PC-3 (cell line): ENCODE measurements at regions not wholly inside any gene's neighbourhood (a gene's known extent, or its start where the extent isn't known, plus 50 kb on each side); places are given as distances from the start of the nearest gene placed in this dataset.

ENCODE experiments used
- ATAC-seq: fragments of 200-7000 bp; cut with Tn5 transposase; 2 replicates; pipeline ENCODE4 v1.9.1; 2020; ENCODE audit warnings: mild to moderate bottlenecking, moderate library complexity
- BruUV-seq: library from RNA; stranded (reverse); fragments of 400-500 nt; replicated peaks from 2 replicates; lab custom pipeline; 2021; lab: Mats Ljungman, UMichigan
- CTCF ChIA-PET: fragments of 300-600 bp; sonication (Branson Sonifier 250); formaldehyde crosslinking; loops from one replicate; lab custom pipeline; 2022; ENCODE audit warnings: antibody characterized with exemption; lab: Charles Lee
- POLR2A ChIA-PET: fragments of 300-600 bp; sonication (Branson Sonifier 250); formaldehyde crosslinking; loops from one replicate; lab custom pipeline; 2022; ENCODE audit warnings: antibody characterized with exemption; ENCODE audit not compliant: unreplicated experiment; lab: Charles Lee
- DNase-seq: peaks from one replicate; pipeline ENCODE4 v3.0.0-alpha.2; 2015
- H2AFZ ChIP-seq: fragments of 300-600 bp; sonication (generic); 2 replicates; pipeline ENCODE4 v1.6.0; 2016; ENCODE audit warnings: antibody characterized with exemption, low read length
- H3F3A ChIP-seq: fragments of 300-600 bp; sonication (generic); one replicate; pipeline ENCODE4 v1.6.0; 2017; ENCODE audit warnings: antibody characterized with exemption, low read length, control low read depth, mild to moderate bottlenecking; ENCODE audit not compliant: unreplicated experiment
- H3K27ac ChIP-seq: fragments of 300-600 bp; sonication (generic); 2 replicates; pipeline ENCODE4 v1.5.1; 2016; ENCODE audit warnings: mild to moderate bottlenecking, low read length
- H3K27me3 ChIP-seq: fragments of 300-600 bp; sonication (generic); 2 replicates; pipeline ENCODE4 v1.6.1; 2016; ENCODE audit warnings: low read length, mixed read lengths
- H3K36me3 ChIP-seq: fragments of 300-600 bp; sonication (generic); 2 replicates; pipeline ENCODE4 v1.6.1; 2016; ENCODE audit warnings: low read depth, mixed run types, low read length, mixed read lengths
- H3K4me1 ChIP-seq: fragments of 300-600 bp; sonication (generic); 2 replicates; pipeline ENCODE4 v1.5.1; 2016; ENCODE audit warnings: low read length; ENCODE audit not compliant: insufficient read depth
- H3K4me2 ChIP-seq: fragments of 300-600 bp; sonication (generic); 2 replicates; pipeline ENCODE4 v1.6.0; 2016; ENCODE audit warnings: low read length
- H3K4me3 ChIP-seq: fragments of 300-600 bp; sonication (generic); 2 replicates; pipeline ENCODE4 v1.5.1; 2016; ENCODE audit warnings: mild to moderate bottlenecking, low read length, mixed read lengths
- H3K79me2 ChIP-seq: fragments of 300-600 bp; sonication (generic); 2 replicates; pipeline ENCODE4 v1.6.1; 2017; ENCODE audit warnings: low read length, mixed read lengths
- H3K9ac ChIP-seq: fragments of 300-600 bp; sonication (generic); 2 replicates; pipeline ENCODE4 v1.6.0; 2016; ENCODE audit warnings: mild to moderate bottlenecking, low read length
- H3K9me2 ChIP-seq: fragments of 300-600 bp; sonication (generic); replicated peaks from 2 replicates; pipeline ENCODE4 v1.6.1; 2016; ENCODE audit warnings: mixed run types, low read length, mixed read lengths
- H3K9me3 ChIP-seq: fragments of 300-600 bp; sonication (generic); 2 replicates; pipeline ENCODE4 v1.6.1; 2016; ENCODE audit warnings: low read length, mixed read lengths
- H4K20me1 ChIP-seq: fragments of 300-600 bp; sonication (generic); 2 replicates; pipeline ENCODE4 v1.6.1; 2016; ENCODE audit warnings: low read length, mixed read lengths
- CTCF ChIP-seq: fragments of 300-600 bp; sonication (generic); conservative IDR thresholded peaks from 2 replicates; pipeline ENCODE4 v1.5.1; 2017; ENCODE audit warnings: antibody characterized with exemption, low read depth, mild to moderate bottlenecking, low read length
- EZH2 ChIP-seq: fragments of 300-600 bp; sonication (generic); IDR thresholded peaks from one replicate; pipeline ENCODE4 v1.6.1; 2017; ENCODE audit warnings: antibody characterized with exemption, mild to moderate bottlenecking, low read length; ENCODE audit not compliant: unreplicated experiment
- EZH2phosphoT487 ChIP-seq: fragments of 300-600 bp; sonication (generic); IDR thresholded peaks from 2 replicates; pipeline ENCODE4 v1.6.1; 2018; ENCODE audit warnings: mild to moderate bottlenecking, antibody characterized with exemption, low read length, borderline replicate concordance
- intact Hi-C: fragments of 100-400 bp; cut with micrococcal nuclease; formaldehyde crosslinking; loops from 2 replicates; pipeline ENCODE4 v1.9.0; 2023

- H3K9me3 ChIP-seq: no peaks in the 10 kb centered on the region
- ChIA-PET POLR2A (no interaction called here), CTCF (no interaction called here)
- H3K79me2 ChIP-seq: no peaks in the 10 kb centered on the region
- H3K27me3 ChIP-seq: peaks cover 33% of the 10 kb centered on the region
- H3K9me2 ChIP-seq: no peaks in the 10 kb centered on the region
- BruUV-seq: no TSS peak
- DNase-seq (no peak), ATAC-seq (no peak)
- H3K36me3 ChIP-seq: no peaks in the 10 kb centered on the region
- H3K27ac ChIP-seq: no peak overlapping the region
- no peaks in the 10 kb centered on the region for H3F3A ChIP-seq
- no peaks in the 10 kb centered on the region for H4K20me1 ChIP-seq
- no peaks in the 10 kb centered on the region for H3K4me1 ChIP-seq
- H3K9ac ChIP-seq: no peak overlapping the region
- intact Hi-C loops: no loop called here
- TF ChIP-seq EZH2 (no peak), EZH2phosphoT487 (no peak)
- no peak overlapping the region for H3K4me3 ChIP-seq
- H2AFZ ChIP-seq: no peak overlapping the region
- no peak overlapping the region for H3K4me2 ChIP-seq
Measured at GRCh38 chr14:98816720-98817119, 455.3 kb downstream of the BCL11B start.

- Histone ChIP-seq H3K4me3 (no peak overlapping the region), H3K4me1 (no peaks in the 10 kb centered on the region), H3K27ac (no peak overlapping the region), H4K20me1 (no peaks in the 10 kb centered on the region), H3K27me3 (peaks cover 17% of the 10 kb centered on the region), H3K9ac (no peak overlapping the region), H3K4me2 (no peak overlapping the region), H3K9me3 (no peaks in the 10 kb centered on the region), H2AFZ (no peak overlapping the region), H3K79me2 (no peaks in the 10 kb centered on the region), H3K9me2 (no peaks in the 10 kb centered on the region), H3K36me3 (no peaks in the 10 kb centered on the region), H3F3A (no peaks in the 10 kb centered on the region)
- ATAC-seq (no peak), DNase-seq (no peak)
- no peak for TF ChIP-seq EZH2
- TF ChIP-seq CTCF: no peak
- TF ChIP-seq EZH2phosphoT487: no peak
- ChIA-PET CTCF (no interaction called here), POLR2A (no interaction called here)
- no TSS peak for BruUV-seq
- intact Hi-C loops: no loop called here
Measured at GRCh38 chr14:98819132-98819866, 452.7 kb downstream of the BCL11B start.

GRCh38 chr14:98819867-98820206 is 452.2 kb downstream of the BCL11B start:
- Histone ChIP-seq H3K9ac (no peak overlapping the region), H4K20me1 (no peaks in the 10 kb centered on the region), H3K9me2 (no peaks in the 10 kb centered on the region), H3K4me3 (no peak overlapping the region), H2AFZ (no peak overlapping the region), H3K27ac (no peak overlapping the region), H3K9me3 (no peaks in the 10 kb centered on the region), H3K4me1 (no peaks in the 10 kb centered on the region), H3K4me2 (no peak overlapping the region), H3K36me3 (no peaks in the 10 kb centered on the region), H3K27me3 (peaks cover 13% of the 10 kb centered on the region), H3F3A (no peaks in the 10 kb centered on the region), H3K79me2 (no peaks in the 10 kb centered on the region)
- TF ChIP-seq EZH2 (no peak), EZH2phosphoT487 (no peak), CTCF (no peak)
- intact Hi-C loops: no loop called here
- DNase-seq: no peak
- ChIA-PET POLR2A (no interaction called here), CTCF (no interaction called here)
- BruUV-seq: no TSS peak
- no peak for ATAC-seq
